Dermis microvascular lymphatic vessel endothelial cell (primary cell): ENCODE measurements at regions not wholly inside any gene's neighbourhood (a gene's known extent, or its start where the extent isn't known, plus 50 kb on each side); places are given as distances from the start of the nearest gene placed in this dataset.

Source experiments
- DNase-seq, 2 donors: peaks; one replicate each; pipeline versions ENCODE4 v3.0.0 to v3.0.0-alpha.2; 2010; ENCODE audit warnings: low read depth in 2 of 2

GRCh38 chr3:117874904-117875874, 1159.5 kb downstream of the IGSF11 start:
- DNase-seq, result no peak

GRCh38 chr3:117875887-117876286, 1158.8 kb downstream of the IGSF11 start:
- DNase-seq, result no peak

- DNase-seq, result no peak
These were observed 1154.0 kb downstream of the IGSF11 start for GRCh38 chr3:117880638-117881037.

GRCh38 chr3:117881210-117881609, 1153.4 kb downstream of the IGSF11 start:
- no peak for DNase-seq

GRCh38 chr3:117885011-117885441, 1149.6 kb downstream of the IGSF11 start:
- no peak for DNase-seq

- DNase-seq, result no peak
These were observed 1148.5 kb downstream of the IGSF11 start for GRCh38 chr3:117886147-117886546.

GRCh38 chr3:117887031-117887430, 1147.6 kb downstream of the IGSF11 start:
- no peak for DNase-seq

- no peak for DNase-seq
These were observed 1146.7 kb downstream of the IGSF11 start for GRCh38 chr3:117887901-117888300.

GRCh38 chr3:117892431-117892841, 1142.2 kb downstream of the IGSF11 start:
- DNase-seq, result no peak

- no peak for DNase-seq
These were observed 1141.6 kb downstream of the IGSF11 start for GRCh38 chr3:117893001-117893400.

- DNase-seq, result no peak
These were observed 1141.0 kb downstream of the IGSF11 start for GRCh38 chr3:117893638-117894037.

GRCh38 chr3:117898722-117899522, 1135.7 kb downstream of the IGSF11 start:
- no peak for DNase-seq

- no peak for DNase-seq
These were observed 1131.4 kb downstream of the IGSF11 start for GRCh38 chr3:117903226-117903625.

- DNase-seq, result no peak
These were observed 1123.7 kb downstream of the IGSF11 start for GRCh38 chr3:117910820-117911521.

- no peak for DNase-seq
These were observed 1122.3 kb downstream of the IGSF11 start for GRCh38 chr3:117912352-117912751.

- DNase-seq, result no peak
These were observed 1120.0 kb downstream of the IGSF11 start for GRCh38 chr3:117914540-117915100.

GRCh38 chr3:117916839-117917238, 1117.8 kb downstream of the IGSF11 start:
- no peak for DNase-seq

GRCh38 chr3:117919621-117920020, 1115.0 kb downstream of the IGSF11 start:
- DNase-seq, result no peak

- DNase-seq, result no peak
These were observed 1114.3 kb downstream of the IGSF11 start for GRCh38 chr3:117920253-117920898.

GRCh38 chr3:117921411-117921810, 1113.2 kb downstream of the IGSF11 start:
- DNase-seq, result no peak

- DNase-seq, result no peak
These were observed 1112.6 kb downstream of the IGSF11 start for GRCh38 chr3:117922039-117922438.
